CD4-positive, alpha-beta T cell (primary cell): ENCODE measurements at regions not wholly inside any gene's neighbourhood (a gene's known extent, or its start where the extent isn't known, plus 50 kb on each side); places are given as distances from the start of the nearest gene placed in this dataset.

ENCODE experiments used
- ATAC-seq: fragments of 200-7000 bp; cut with Tn5 transposase; one replicate; pipeline ENCODE4 v1.10.0; 2022; ENCODE audit warnings: mild to moderate bottlenecking; ENCODE audit not compliant: poor library complexity
- CTCF ChIA-PET: fragments of 350-600 bp; sonication (Branson Sonifier 250); formaldehyde crosslinking; loops from one replicate; lab custom pipeline; 2021; ENCODE audit warnings: antibody characterized with exemption, inconsistent platforms; lab: Charles Lee
- POLR2A ChIA-PET: fragments of 350-600 bp; sonication (Branson Sonifier 250); formaldehyde crosslinking; loops from one replicate; lab custom pipeline; 2021; ENCODE audit warnings: antibody characterized with exemption, inconsistent platforms; lab: Charles Lee
- DNase-seq, 14 experiments: peaks; one replicate each; pipeline ENCODE4 v3.0.0-alpha.2; 2013 to 2020; ENCODE audit warnings: mixed read lengths in 2 of 14
- H3K27ac ChIP-seq, 2 donors: one replicate each; pipeline versions ENCODE4 v1.5.1 to v1.7.0; 2013; ENCODE audit warnings: low read length in 2 of 2, low read depth in 1 of 2, mild to moderate bottlenecking in 1 of 2
- H3K27me3 ChIP-seq, 2 experiments: 1 replicate in 1 of 2; 2 replicates in 1 of 2; pipeline versions ENCODE4 v1.6.1 to v1.7.0; 2013; ENCODE audit warnings: low read length in 2 of 2, control low read depth in 1 of 2, mild to moderate bottlenecking in 1 of 2, moderate library complexity in 1 of 2; ENCODE audit not compliant: insufficient read depth in 2 of 2, control insufficient read depth in 1 of 2
- H3K36me3 ChIP-seq: one replicate; pipeline ENCODE4 v1.6.1; 2013; ENCODE audit warnings: low read length, control low read depth; ENCODE audit not compliant: insufficient read depth
- H3K4me1 ChIP-seq: one replicate; pipeline ENCODE4 v1.6.1; 2013; ENCODE audit warnings: low read length, control low read depth; ENCODE audit not compliant: insufficient read depth
- H3K4me3 ChIP-seq: one replicate; pipeline ENCODE4 v1.5.1; 2013; ENCODE audit warnings: mild to moderate bottlenecking, low read length, moderate library complexity
- H3K9me3 ChIP-seq, 2 experiments: 1 replicate in 1 of 2; 2 replicates in 1 of 2; pipeline versions ENCODE4 v1.6.1 to v1.7.0; 2013; ENCODE audit warnings: low read length in 2 of 2, mild to moderate bottlenecking in 2 of 2, control low read depth in 1 of 2, moderate library complexity in 1 of 2; ENCODE audit not compliant: control insufficient read depth in 1 of 2, insufficient read depth in 1 of 2
- H3K27ac Mint-ChIP-seq: one replicate; pipeline ENCODE4 v1.8.0; 2020; ENCODE audit warnings: mixed read lengths
- H3K27me3 Mint-ChIP-seq: one replicate; pipeline ENCODE4 v1.8.0; 2021; ENCODE audit warnings: mixed read lengths
- H3K36me3 Mint-ChIP-seq: one replicate; pipeline ENCODE4 v1.8.0; 2021; ENCODE audit warnings: low read depth, mixed read lengths
- H3K4me1 Mint-ChIP-seq: one replicate; pipeline ENCODE4 v1.8.0; 2021; ENCODE audit warnings: low read depth, mixed read lengths
- H3K4me3 Mint-ChIP-seq: one replicate; pipeline ENCODE4 v1.8.0; 2020; ENCODE audit warnings: mild to moderate bottlenecking, mixed read lengths
- H3K9me3 Mint-ChIP-seq: one replicate; pipeline ENCODE4 v1.8.0; 2020; ENCODE audit warnings: mixed read lengths
- intact Hi-C, 2 experiments: fragments of 100-400 bp; cut with DNase I in 1 of 2; cut with micrococcal nuclease in 1 of 2; formaldehyde crosslinking; loops; one replicate each; pipeline versions ENCODE4 v1.15.1 to v1.9.0; 2023 to 2025; cut with DNase I, micrococcal nuclease
- TF ChIP-seq, protein P1 (sequence below): fragments of 200-600 bp; IDR thresholded peaks from one replicate; pipeline ENCODE4 v1.8.0; 2022; ENCODE audit warnings: antibody characterized with exemption, mild to moderate bottlenecking

DNA sequence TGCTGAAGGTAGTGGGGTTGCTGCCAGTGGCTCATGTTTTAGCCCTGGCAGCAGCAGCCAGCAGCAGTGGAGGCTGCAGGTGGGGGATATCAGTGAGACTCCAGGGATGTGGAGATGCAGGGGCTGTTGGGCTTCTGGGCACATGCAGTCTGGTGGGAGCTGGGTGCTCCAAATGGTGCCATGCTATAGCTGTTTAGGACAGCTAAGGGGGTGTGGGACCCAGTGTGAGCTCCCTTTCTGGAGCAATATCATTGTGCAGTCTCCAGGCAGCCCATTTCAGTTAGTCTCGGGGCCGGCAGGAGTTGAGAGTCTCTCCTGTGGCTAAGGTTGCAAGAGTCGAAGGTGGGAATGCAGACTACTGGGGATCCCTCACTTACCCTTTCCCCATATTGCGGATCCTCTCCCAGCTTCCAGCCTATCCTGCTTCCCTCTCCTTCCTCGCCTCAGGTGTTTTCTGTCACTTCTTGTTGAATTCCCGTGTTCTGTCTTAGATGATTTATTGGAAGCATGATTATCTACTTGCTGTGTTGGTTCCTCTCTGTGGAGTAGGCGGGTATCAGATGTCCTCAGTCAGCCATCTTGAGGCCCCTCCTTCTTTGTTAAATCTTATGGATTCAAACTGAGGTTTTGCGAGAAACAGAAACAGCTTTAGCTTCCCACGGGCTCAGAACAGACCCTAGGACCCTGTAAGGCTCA lies 112.0 kb downstream of the FAM43A start:
- peaks cover 5% of the 10 kb centered on the region for H3K4me1 Mint-ChIP-seq
- ATAC-seq (no peak), DNase-seq (no peak)
- peaks cover 0 to 2% of the 10 kb centered on the region in 2 experiments for H3K27me3 ChIP-seq
- no peaks in the 10 kb centered on the region for H3K36me3 Mint-ChIP-seq
- ChIA-PET POLR2A (no interaction called here), CTCF (no interaction called here)
- intact Hi-C loops: no loop called here
- peaks cover 7% of the 10 kb centered on the region for H3K9me3 Mint-ChIP-seq
- no peak overlapping the region for H3K27ac Mint-ChIP-seq
- H3K9me3 ChIP-seq: peaks cover 20 to 26% of the 10 kb centered on the region in 2 experiments
- H3K4me3 ChIP-seq: no peak overlapping the region
- H3K27me3 Mint-ChIP-seq: no peaks in the 10 kb centered on the region
- H3K36me3 ChIP-seq: no peaks in the 10 kb centered on the region
- no peaks in the 10 kb centered on the region for H3K4me1 ChIP-seq
- no peak overlapping the region for H3K27ac ChIP-seq
- H3K4me3 Mint-ChIP-seq: no peak overlapping the region
- TF ChIP-seq, protein P1, sequence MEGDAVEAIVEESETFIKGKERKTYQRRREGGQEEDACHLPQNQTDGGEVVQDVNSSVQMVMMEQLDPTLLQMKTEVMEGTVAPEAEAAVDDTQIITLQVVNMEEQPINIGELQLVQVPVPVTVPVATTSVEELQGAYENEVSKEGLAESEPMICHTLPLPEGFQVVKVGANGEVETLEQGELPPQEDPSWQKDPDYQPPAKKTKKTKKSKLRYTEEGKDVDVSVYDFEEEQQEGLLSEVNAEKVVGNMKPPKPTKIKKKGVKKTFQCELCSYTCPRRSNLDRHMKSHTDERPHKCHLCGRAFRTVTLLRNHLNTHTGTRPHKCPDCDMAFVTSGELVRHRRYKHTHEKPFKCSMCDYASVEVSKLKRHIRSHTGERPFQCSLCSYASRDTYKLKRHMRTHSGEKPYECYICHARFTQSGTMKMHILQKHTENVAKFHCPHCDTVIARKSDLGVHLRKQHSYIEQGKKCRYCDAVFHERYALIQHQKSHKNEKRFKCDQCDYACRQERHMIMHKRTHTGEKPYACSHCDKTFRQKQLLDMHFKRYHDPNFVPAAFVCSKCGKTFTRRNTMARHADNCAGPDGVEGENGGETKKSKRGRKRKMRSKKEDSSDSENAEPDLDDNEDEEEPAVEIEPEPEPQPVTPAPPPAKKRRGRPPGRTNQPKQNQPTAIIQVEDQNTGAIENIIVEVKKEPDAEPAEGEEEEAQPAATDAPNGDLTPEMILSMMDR: no peak

DNA sequence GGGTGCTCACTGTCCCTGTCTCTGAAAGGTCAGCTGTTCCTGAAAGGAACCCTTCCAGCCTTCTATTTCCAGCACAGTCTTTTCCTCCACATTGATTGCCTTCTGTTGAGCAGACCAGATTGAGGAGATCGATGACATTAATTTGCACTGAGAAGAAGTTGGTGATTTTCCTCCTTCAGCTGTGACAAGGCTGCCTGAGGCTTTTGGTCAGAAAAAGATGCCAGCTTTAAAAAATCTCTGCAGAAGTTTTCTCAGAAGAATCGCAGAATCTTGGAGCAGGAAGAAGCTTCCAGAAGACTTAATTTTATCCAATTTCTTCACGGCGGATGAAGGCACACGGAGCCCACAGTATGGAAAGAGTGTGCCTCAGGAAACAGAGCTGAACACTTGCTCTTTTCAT lies 112.8 kb downstream of the FAM43A start:
- Histone ChIP-seq H3K4me1 (no peaks in the 10 kb centered on the region), H3K27ac (no peak overlapping the region), H3K27me3 (peaks cover 0 to 2% of the 10 kb centered on the region in 2 experiments), H3K36me3 (no peaks in the 10 kb centered on the region), H3K4me3 (no peak overlapping the region), H3K9me3 (peaks cover 20 to 26% of the 10 kb centered on the region in 2 experiments)
- Mint-ChIP-seq H3K27me3 (peaks cover 2% of the 10 kb centered on the region), H3K9me3 (peaks cover 7% of the 10 kb centered on the region), H3K27ac (no peak overlapping the region), H3K4me3 (no peak overlapping the region), H3K36me3 (no peaks in the 10 kb centered on the region), H3K4me1 (peaks cover 5% of the 10 kb centered on the region)
- POLR2A ChIA-PET: no interaction called here
- CTCF ChIA-PET: no interaction called here
- no peak for ATAC-seq
- intact Hi-C loops: no loop called here
- TF ChIP-seq, protein P1: no peak
- DNase-seq: no peak

DNA sequence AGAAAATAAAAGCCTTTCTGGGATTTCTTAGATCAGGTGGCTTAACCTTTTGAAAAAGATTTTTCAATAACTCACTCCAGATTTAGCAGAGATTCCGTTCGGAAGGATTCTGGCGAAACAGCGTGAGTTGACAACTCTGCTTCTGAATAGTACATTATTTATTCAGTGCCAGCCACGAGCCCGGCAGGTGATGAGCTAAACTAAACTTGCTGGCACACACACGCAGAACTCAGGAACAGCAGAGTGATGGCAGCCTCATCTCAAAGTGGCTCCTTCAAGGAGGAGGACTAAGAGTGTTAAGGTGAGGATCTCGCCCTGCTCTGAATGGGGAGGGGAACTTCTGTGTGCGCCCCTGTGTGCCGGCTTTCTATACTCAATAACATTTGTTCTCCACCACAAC lies 114.3 kb downstream of the FAM43A start:
- ChIA-PET CTCF (no interaction called here), POLR2A (no interaction called here)
- no peak overlapping the region for H3K27ac Mint-ChIP-seq
- peaks cover 7% of the 10 kb centered on the region for H3K27me3 Mint-ChIP-seq
- H3K4me3 Mint-ChIP-seq: no peak overlapping the region
- peaks cover 6% of the 10 kb centered on the region for H3K9me3 Mint-ChIP-seq
- no peaks in the 10 kb centered on the region for H3K4me1 ChIP-seq
- DNase-seq (no peak), ATAC-seq (no peak)
- H3K27me3 ChIP-seq: peaks cover 2 to 5% of the 10 kb centered on the region in 2 experiments
- no peak overlapping the region for H3K4me3 ChIP-seq
- H3K4me1 Mint-ChIP-seq: peaks cover 5% of the 10 kb centered on the region
- intact Hi-C loops: no loop called here
- H3K36me3 ChIP-seq: no peaks in the 10 kb centered on the region
- no peak overlapping the region for H3K27ac ChIP-seq
- no peaks in the 10 kb centered on the region for H3K36me3 Mint-ChIP-seq
- H3K9me3 ChIP-seq: peaks cover 16 to 20% of the 10 kb centered on the region in 2 experiments
- TF ChIP-seq, protein P1: no peak
